NCI-H345 treated with DMSO at 0.1 percent for 48 hours (cell line): ENCODE measurements at regions not wholly inside any gene's neighbourhood (a gene's known extent, or its start where the extent isn't known, plus 50 kb on each side); places are given as distances from the start of the nearest gene placed in this dataset.

ENCODE experiments used
- DNase-seq: peaks from one replicate; lab custom pipeline; 2025; ENCODE audit not compliant: unreplicated experiment; lab: John Stamatoyannopoulos, UW

- DNase-seq, result no peak
These were observed 1239.3 kb downstream of the SORCS1 start for GRCh38 chr10:105925045-105925785.

- no peak for DNase-seq
These were observed 1243.2 kb downstream of the SORCS1 start for GRCh38 chr10:105921348-105921747.

GRCh38 chr10:105914432-105914831 lies 1250.1 kb downstream of the SORCS1 start:
- DNase-seq, result no peak

GRCh38 chr10:105908701-105909100 lies 1255.8 kb downstream of the SORCS1 start:
- no peak for DNase-seq

- no peak for DNase-seq
These were observed 1244.4 kb downstream of the SORCS3 start for GRCh38 chr10:105885495-105885894.

GRCh38 chr10:105879401-105879800 lies 1238.3 kb downstream of the SORCS3 start:
- no peak for DNase-seq

- no peak for DNase-seq
These were observed 1234.0 kb downstream of the SORCS3 start for GRCh38 chr10:105875050-105875449.

- DNase-seq, result no peak
These were observed 1231.6 kb downstream of the SORCS3 start for GRCh38 chr10:105872665-105873064.

- no peak for DNase-seq
These were observed 1227.8 kb downstream of the SORCS3 start for GRCh38 chr10:105868935-105869334.

- no peak for DNase-seq
These were observed 1223.8 kb downstream of the SORCS3 start for GRCh38 chr10:105864854-105865253.

- DNase-seq, result no peak
These were observed 1216.5 kb downstream of the SORCS3 start for GRCh38 chr10:105857268-105858264.

GRCh38 chr10:105855791-105856190 lies 1214.7 kb downstream of the SORCS3 start:
- DNase-seq, result no peak

GRCh38 chr10:105844676-105845570 lies 1203.8 kb downstream of the SORCS3 start:
- no peak for DNase-seq

- no peak for DNase-seq
These were observed 1203.2 kb downstream of the SORCS3 start for GRCh38 chr10:105844241-105844640.

GRCh38 chr10:105843786-105844185 lies 1202.7 kb downstream of the SORCS3 start:
- DNase-seq, result no peak

GRCh38 chr10:105840288-105840770 lies 1199.2 kb downstream of the SORCS3 start:
- DNase-seq, result no peak

- DNase-seq, result no peak
These were observed 1197.3 kb downstream of the SORCS3 start for GRCh38 chr10:105838392-105838791.

- DNase-seq, result no peak
These were observed 1196.9 kb downstream of the SORCS3 start for GRCh38 chr10:105837951-105838350.

- no peak for DNase-seq
These were observed 1193.4 kb downstream of the SORCS3 start for GRCh38 chr10:105834261-105835059.

- DNase-seq, result no peak
These were observed 1186.0 kb downstream of the SORCS3 start for GRCh38 chr10:105827133-105827532.
